Right lobe of liver (tissue), 4 donors: ENCODE measurements at regions not wholly inside any gene's neighbourhood (a gene's known extent, or its start where the extent isn't known, plus 50 kb on each side); places are given as distances from the start of the nearest gene placed in this dataset.

Source experiments
- POLR2A ChIP-seq: fragments of 450-650 bp; IDR thresholded peaks from one replicate; pipeline ENCODE4 v1.6.1; 2017; ENCODE audit warnings: antibody characterized with exemption, mild to moderate bottlenecking
- TF ChIP-seq, protein P1 (sequence below), 4 donors: fragments of 200-600 bp in 3 of 4; fragments of 450-650 bp in 1 of 4; IDR thresholded peaks; one replicate each; pipeline versions ENCODE4 v1.5.1 to v1.8.0; 2016 to 2022; ENCODE audit warnings: antibody characterized with exemption in 4 of 4, mild to moderate bottlenecking in 2 of 4
- donor health status: DM: no; HTN: no; CAD: no.
- donor health status: DM: no; HTN: no; CAD: no.
- donor health status: DM: no; HTN: yes; CAD: no.

DNA sequence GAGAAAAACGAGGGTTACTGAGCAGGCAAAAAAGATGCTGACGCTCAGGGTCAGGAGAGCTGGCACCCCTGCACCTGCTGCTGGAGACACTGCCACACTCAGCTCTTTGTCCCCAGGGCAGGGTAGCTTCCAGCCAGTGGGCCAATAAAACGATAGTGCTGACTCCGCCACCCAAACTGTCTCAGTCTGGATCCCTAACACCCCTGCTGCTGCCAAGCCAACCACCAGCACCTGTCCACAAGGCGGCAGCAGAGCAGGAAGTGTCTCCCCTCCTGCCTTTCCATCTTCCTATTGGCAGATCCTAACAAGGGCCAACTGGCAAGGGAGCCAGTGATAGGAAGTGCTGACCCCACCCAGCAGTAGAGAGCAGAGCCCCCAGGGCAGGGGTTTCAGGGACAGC, 531.5 kb upstream of the SALL3 start:
- TF ChIP-seq, protein P1, sequence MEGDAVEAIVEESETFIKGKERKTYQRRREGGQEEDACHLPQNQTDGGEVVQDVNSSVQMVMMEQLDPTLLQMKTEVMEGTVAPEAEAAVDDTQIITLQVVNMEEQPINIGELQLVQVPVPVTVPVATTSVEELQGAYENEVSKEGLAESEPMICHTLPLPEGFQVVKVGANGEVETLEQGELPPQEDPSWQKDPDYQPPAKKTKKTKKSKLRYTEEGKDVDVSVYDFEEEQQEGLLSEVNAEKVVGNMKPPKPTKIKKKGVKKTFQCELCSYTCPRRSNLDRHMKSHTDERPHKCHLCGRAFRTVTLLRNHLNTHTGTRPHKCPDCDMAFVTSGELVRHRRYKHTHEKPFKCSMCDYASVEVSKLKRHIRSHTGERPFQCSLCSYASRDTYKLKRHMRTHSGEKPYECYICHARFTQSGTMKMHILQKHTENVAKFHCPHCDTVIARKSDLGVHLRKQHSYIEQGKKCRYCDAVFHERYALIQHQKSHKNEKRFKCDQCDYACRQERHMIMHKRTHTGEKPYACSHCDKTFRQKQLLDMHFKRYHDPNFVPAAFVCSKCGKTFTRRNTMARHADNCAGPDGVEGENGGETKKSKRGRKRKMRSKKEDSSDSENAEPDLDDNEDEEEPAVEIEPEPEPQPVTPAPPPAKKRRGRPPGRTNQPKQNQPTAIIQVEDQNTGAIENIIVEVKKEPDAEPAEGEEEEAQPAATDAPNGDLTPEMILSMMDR (IDR thresholded peaks at IDR 0.05): no peak
- no peak for TF ChIP-seq POLR2A
